ENCODE measurements at regions not wholly inside any gene's neighbourhood (a gene's known extent, or its start where the extent isn't known, plus 50 kb on each side); places are given as distances from the start of the nearest gene placed in this dataset.

- no peaks in the 10 kb centered on the region for H3K27me3 ChIP-seq (ENCODE audit: insufficient read depth)
- H3K79me2 ChIP-seq (replicated peaks; ENCODE audit: insufficient read depth) = no peaks in the 10 kb centered on the region
- H3K27me3 Mint-ChIP-seq (ENCODE audit: insufficient read depth, low read depth, poor library complexity) = peaks cover 2% of the 10 kb centered on the region
- DNase-seq (ENCODE audit: low spot score) (no peak), ATAC-seq (peak; percentile 40; the same call in 1 of the 3 replicates)
- H3K4me1 ChIP-seq (ENCODE audit: insufficient read depth) = peaks cover 5% of the 10 kb centered on the region
- no peaks in the 10 kb centered on the region for H3K9me3 Mint-ChIP-seq
- no peaks in the 10 kb centered on the region for H3F3A ChIP-seq (replicated peaks; ENCODE audit: low read depth)
- no peak overlapping the region for H3K4me3 ChIP-seq
- H3K4me1 Mint-ChIP-seq = peaks cover 11% of the 10 kb centered on the region; the same call in 2 of the 3 replicates
- no peaks in the 10 kb centered on the region for H3K36me3 Mint-ChIP-seq (ENCODE audit: low read depth)
- H3K4me2 ChIP-seq = no peak overlapping the region
- TF ChIP-seq ETS1 (IDR thresholded peaks at IDR 0.05) (no peak), ZNF331 (CRISPR knock-in tag; IDR thresholded peaks at IDR 0.05; ENCODE audit: low read depth) (no peak), ZNF114 (CRISPR knock-in tag; IDR thresholded peaks at IDR 0.05) (no peak), NANOG (IDR thresholded peaks at IDR 0.05; ENCODE audit: borderline replicate concordance) (no peak), EZH2 (IDR thresholded peaks at IDR 0.05; ENCODE audit: low read depth, unreplicated experiment) (no peak), POLR2AphosphoS5 (IDR thresholded peaks at IDR 0.05; ENCODE audit: low read depth) (no peak), REST (IDR thresholded peaks at IDR 0.05; ENCODE audit: unreplicated experiment) (no peak), CTCF (conservative IDR thresholded peaks at IDR 0.05; ENCODE audit: low read depth in 2 of 2) (no peak), STAT1 (IDR thresholded peaks at IDR 0.05; ENCODE audit: unreplicated experiment) (no peak), CREB1 (CRISPR knock-in tag; IDR thresholded peaks at IDR 0.05; ENCODE audit: low read depth) (no peak), JUNB (IDR thresholded peaks at IDR 0.05; ENCODE audit: unreplicated experiment) (no peak), ZNF462 (CRISPR knock-in tag; IDR thresholded peaks at IDR 0.05) (no peak), EZH2phosphoT487 (IDR thresholded peaks at IDR 0.05; ENCODE audit: unreplicated experiment) (no peak)
- H2AFZ ChIP-seq = peak overlapping the region; percentile 84
- no peak overlapping the region for H3K27ac Mint-ChIP-seq
- no peaks in the 10 kb centered on the region for H4K20me1 ChIP-seq (replicated peaks; ENCODE audit: insufficient read depth)
- no peak overlapping the region for H3K27ac ChIP-seq (ENCODE audit: low read depth)
- H3K9me2 ChIP-seq (ENCODE audit: insufficient read depth) = no peaks in the 10 kb centered on the region; the same call in 1 of the 2 replicates
- no peak overlapping the region for H3K4me3 Mint-ChIP-seq
- H3K36me3 ChIP-seq (ENCODE audit: insufficient read depth) = no peaks in the 10 kb centered on the region
Observed at GRCh38 chr10:31103112-31103511, 71.4 kb upstream of the ZNF438 start.
